ENCODE measurements at regions not wholly inside any gene's neighbourhood (a gene's known extent, or its start where the extent isn't known, plus 50 kb on each side); places are given as distances from the start of the nearest gene placed in this dataset.

DNA sequence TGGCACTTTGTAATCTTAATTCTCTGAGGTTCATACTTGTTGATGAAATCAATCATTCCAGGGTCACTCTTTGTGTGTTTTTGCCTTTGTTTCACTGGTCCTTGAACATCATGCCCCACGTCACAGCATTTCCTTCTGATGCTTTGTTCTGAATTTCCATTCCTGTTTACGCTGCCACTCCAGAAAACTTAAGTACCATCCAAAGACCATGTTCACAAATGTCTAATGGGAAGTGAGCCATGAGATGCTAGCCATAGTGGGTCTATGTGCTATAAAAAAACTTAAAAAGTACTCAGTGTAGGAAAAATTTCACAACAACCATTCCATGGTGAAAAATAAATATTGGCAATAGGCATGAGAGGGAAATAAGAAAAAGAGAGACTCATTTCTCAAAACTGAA is 232.0 kb downstream of the IBTK start:
- TF ChIP-seq CTCF (IDR thresholded peaks at IDR 0.05), result no peak
- no peak for TF ChIP-seq POLR2A (IDR thresholded peaks at IDR 0.05)
- peaks cover 16% of the 10 kb centered on the region for H3K4me1 ChIP-seq
- H3K27me3 ChIP-seq, result no peaks in the 10 kb centered on the region
- intact Hi-C loops (cut with DNase I; ENCODE audit: low total_unique reads), result no loop called here
- no peaks in the 10 kb centered on the region for H3K36me3 ChIP-seq (ENCODE audit: low read depth, missing control alignments)
- peak overlapping the region in 1 of 2 donors; percentile 76 for H3K27ac ChIP-seq
- WGBS, 2 donors, result 70 to 95% methylated on average over 2 of the region's 2 CpGs
- H3K4me3 ChIP-seq, result no peak overlapping the region
- DNase-seq, result no peak
- no peaks in the 10 kb centered on the region for H3K9me3 ChIP-seq

DNA sequence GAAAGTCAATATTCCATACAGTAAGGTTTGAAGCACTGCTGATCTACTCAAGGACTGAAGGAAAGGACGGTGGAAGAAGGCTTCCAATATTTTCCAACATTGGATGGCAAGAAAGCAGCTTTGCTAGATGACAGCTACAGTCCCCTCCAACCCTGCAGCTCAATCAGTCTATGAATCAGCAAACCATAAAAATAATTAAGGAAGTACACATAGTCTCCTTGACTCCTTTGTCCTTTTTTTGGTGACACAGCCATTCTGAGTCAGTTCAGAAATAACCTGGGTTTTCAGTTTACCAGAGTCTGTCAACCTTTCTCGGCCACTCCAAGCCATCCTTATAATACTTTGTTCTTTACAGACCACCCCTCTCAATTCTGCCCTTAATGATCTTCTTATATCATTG is 232.5 kb downstream of the IBTK start:
- no peaks in the 10 kb centered on the region for H3K36me3 ChIP-seq (ENCODE audit: low read depth, missing control alignments)
- no peak for DNase-seq
- no peak overlapping the region for H3K4me3 ChIP-seq
- peaks cover 16% of the 10 kb centered on the region for H3K4me1 ChIP-seq
- intact Hi-C loops (cut with DNase I; ENCODE audit: low total_unique reads), result no loop called here
- no peaks in the 10 kb centered on the region for H3K27me3 ChIP-seq
- TF ChIP-seq POLR2A (IDR thresholded peaks at IDR 0.05), result no peak
- TF ChIP-seq CTCF (IDR thresholded peaks at IDR 0.05), result no peak
- 86 to 92% methylated on average over 2 of the region's 2 CpGs for WGBS, 2 donors
- peak overlapping the region; percentile 27 to 76 for H3K27ac ChIP-seq
- no peaks in the 10 kb centered on the region for H3K9me3 ChIP-seq

GRCh38 chr6:82013561-82014530 is 233.7 kb downstream of the IBTK start:
- H3K4me3 ChIP-seq, result no peak overlapping the region
- no peaks in the 10 kb centered on the region for H3K27me3 ChIP-seq
- H3K9me3 ChIP-seq, result no peaks in the 10 kb centered on the region
- H3K4me1 ChIP-seq, result peaks cover 16% of the 10 kb centered on the region
- 52 to 58% methylated on average over 3 of the region's 3 CpGs for whole genome bisulfite sequencing, 2 donors
- intact Hi-C loops (cut with DNase I; ENCODE audit: low total_unique reads), result no loop called here
- H3K36me3 ChIP-seq (ENCODE audit: low read depth, missing control alignments), result no peaks in the 10 kb centered on the region
- peak overlapping the region; percentile 27 to 76 for H3K27ac ChIP-seq
- TF ChIP-seq POLR2A (IDR thresholded peaks at IDR 0.05) (no peak), CTCF (IDR thresholded peaks at IDR 0.05) (no peak)
- DNase-seq, result peak; percentile 32

DNA sequence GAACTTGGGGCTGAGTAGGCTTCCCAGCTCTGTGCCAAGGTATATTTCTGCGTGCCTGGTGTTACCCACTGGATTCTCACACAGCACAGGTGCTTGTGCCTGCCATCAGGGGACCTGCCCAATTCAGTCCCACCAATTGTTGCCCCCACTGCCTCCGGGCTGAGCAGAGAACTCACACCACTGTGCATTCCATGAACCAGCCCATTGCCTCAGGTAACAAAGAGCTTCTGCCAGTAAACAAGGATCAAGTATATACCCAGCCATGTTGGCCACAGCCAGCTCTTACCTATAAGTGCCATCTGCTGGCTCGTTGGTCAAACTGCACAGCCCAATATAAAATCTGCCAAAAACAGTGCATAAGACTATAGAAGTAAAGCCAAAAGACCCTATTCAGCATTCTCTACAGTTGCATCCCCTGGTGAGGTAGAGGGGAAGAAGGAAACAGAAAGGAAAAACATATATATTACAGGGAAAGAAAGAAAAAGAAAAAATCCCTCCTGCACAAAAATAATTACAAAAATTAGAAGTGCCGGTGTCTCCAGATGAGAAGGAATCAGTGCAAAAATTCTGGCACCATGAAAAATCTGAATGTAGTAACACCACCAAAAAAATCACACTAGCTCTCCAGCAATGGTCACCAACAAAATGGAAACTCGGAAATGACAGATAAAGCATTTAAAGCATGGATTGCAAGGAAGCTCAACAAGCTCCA is 241.4 kb downstream of the IBTK start:
- no peak overlapping the region for H3K4me3 ChIP-seq
- no peaks in the 10 kb centered on the region for H3K9me3 ChIP-seq
- H3K4me1 ChIP-seq, result no peaks in the 10 kb centered on the region
- 73 to 74% methylated on average over 5 of the region's 5 CpGs for WGBS, 2 donors
- DNase-seq, result peak; percentile 61
- no peak overlapping the region for H3K27ac ChIP-seq
- no peaks in the 10 kb centered on the region for H3K27me3 ChIP-seq
- no peaks in the 10 kb centered on the region for H3K36me3 ChIP-seq (ENCODE audit: low read depth, missing control alignments)
- intact Hi-C loops (cut with DNase I; ENCODE audit: low total_unique reads), result no loop called here
- TF ChIP-seq POLR2A (IDR thresholded peaks at IDR 0.05) (no peak), CTCF (IDR thresholded peaks at IDR 0.05) (peak; percentile 28 to 52 (median 35))
